Activated CD4-positive, alpha-beta T cell treated with anti-CD3 and anti-CD28 coated beads for 48 hours (primary cell): ENCODE measurements at regions not wholly inside any gene's neighbourhood (a gene's known extent, or its start where the extent isn't known, plus 50 kb on each side); places are given as distances from the start of the nearest gene placed in this dataset.

ENCODE experiments used
- DNase-seq: peaks from one replicate; pipeline ENCODE4 v3.0.0-alpha.2; 2020

DNA sequence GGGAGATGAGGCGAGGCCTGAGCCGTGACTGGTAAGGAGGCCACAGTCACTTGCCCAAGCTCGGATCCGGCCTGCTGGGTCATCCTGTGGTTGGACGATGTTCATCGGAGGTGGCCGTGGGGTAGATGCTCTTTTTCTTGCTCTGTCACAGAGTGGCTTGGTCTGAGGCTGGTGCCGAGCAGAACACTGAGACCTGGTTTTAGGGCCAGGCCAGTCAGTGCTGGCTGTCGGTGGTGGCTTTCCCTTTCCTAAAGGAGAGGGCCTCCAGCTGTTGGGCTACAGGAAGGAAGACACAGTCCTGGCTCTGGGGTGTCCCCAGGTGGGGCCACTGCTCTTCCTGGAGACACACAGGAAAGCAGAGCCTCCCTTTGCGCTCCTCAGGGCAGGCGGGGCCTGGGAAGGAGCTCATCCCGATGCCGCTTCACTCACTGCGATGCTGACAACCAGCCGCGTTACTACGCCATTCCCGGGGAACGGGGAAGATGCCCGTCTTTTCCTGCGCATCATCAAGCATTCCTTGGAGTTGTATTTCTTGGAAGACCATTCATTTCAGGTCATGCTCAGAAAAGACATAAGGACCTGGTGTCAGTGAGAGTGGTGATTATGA is 254.8 kb upstream of the IRX4 start:
- no peak for DNase-seq

DNA sequence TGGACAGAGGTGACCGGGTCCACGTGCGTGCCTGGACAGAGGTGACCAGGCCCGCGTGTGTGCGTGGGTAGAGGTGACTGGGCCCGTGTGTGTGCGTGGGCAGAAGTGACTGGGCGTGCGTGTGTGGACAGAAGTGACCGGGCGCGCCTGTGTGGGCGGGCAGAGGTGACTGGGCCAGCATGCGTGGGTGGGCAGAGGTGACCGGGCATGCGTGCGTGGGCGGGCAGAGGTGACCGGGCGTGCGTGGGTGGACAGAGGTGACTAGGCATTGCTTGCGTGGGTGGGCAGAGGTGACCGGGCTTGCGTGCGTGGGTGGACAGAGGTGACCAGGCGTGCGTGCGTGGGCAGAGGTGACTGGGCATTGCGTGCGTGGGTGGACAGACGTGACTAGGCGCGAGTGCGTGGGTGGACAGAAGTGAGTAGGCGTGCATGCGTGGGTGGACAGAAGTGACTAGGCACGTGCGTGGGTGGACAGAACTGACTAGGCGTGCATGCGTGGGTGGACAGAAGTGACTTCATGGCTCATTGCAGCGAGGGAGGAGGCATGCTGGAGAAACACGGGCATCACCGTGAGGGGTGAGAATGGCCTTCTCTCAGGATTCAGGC is 254.1 kb upstream of the IRX4 start:
- peak; percentile 15 for DNase-seq

DNA sequence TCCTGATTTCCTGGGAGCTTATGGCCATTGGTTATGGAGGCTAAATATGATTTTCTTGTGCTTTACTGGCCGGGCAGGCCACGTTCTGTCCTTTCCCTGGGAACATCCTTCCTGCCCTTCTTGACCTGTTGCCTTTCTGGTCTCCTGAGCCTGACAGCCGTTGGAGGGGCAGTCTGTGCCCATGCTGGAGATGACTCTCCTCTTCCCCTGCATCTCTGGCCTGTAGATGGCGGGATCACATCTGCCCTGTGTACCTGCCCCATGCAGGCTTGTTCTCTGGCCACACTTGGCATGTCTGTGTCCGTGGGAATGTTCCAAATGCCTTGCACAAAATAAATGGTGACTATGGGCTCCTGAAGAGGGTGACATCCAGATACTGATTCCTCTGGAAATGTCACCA is 253.1 kb upstream of the IRX4 start:
- DNase-seq = no peak

DNA sequence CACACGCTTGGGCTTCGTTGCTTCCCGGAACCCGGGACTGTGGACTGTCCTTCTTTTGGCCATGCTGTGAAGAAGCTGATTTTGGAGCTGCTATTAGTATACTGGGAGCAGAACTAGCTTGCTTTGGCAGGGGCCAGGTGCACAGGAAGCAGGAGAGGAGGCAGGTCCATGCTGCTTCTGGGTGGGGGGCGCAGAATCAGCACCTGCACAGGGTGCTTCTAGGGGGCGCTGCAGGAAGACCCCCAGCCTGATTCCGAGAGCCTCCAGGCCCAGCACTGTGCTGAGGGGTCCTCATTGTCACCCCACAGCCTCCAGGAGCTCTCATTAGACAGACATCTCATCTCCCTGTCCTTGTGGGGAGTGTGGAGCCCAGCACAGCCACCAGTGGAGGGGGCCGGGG is 252.6 kb upstream of the IRX4 start:
- no peak for DNase-seq

DNA sequence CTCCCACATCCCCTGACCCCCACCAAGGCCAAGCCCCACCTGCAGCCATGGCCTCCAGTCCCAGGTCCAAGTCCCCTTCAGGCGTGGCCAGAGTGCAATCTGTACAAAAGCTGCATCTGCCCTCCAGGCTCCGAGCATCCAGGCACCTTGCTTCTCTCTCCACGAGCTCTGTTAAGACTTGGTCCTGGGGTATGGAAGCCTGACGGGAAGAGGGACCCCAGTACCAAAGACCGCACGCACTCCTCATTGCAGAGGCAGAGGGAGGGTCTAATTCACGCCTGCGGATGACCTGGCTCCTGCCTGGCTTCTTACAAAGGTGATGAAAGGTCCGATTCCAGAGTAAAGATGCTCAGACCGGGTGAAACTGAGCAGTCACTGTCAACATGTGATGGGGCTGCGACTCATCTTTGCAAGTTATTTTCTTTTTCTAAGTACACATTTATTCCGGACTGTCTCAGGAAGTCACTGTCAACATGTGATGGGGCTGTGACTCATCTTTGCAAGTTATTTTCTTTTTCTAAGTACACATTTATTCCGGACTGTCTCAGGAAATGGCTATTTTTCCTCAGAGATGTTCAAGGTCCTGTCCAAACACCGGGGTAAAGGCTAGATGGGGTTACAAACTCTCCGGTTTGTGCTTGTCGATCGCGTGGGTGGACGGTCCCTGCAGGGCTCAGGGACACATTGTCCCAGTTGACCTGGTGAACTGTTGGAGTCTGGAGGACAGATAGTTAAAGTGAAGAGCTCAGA is 252.0 kb upstream of the IRX4 start:
- DNase-seq = no peak

DNA sequence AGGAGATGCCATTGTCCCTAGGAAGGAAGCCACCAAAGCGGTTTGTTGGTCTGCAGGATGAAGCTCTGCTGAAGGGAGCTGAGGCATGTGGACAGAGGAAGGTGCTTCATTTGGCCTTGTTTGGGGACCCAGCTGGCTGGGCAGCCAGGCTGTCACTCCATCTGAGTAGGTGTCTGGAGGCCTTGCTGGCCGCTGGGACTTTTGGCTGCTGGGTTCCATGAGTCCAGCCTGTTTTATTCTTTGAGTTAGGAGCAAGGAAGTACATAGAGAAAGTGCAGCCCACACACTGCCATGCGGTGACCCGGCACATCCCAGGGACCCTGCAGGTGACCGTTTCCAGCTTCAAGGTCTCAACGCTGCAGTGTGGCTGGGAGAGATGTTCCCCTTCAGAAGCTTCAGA is 251.2 kb upstream of the IRX4 start:
- no peak for DNase-seq

DNA sequence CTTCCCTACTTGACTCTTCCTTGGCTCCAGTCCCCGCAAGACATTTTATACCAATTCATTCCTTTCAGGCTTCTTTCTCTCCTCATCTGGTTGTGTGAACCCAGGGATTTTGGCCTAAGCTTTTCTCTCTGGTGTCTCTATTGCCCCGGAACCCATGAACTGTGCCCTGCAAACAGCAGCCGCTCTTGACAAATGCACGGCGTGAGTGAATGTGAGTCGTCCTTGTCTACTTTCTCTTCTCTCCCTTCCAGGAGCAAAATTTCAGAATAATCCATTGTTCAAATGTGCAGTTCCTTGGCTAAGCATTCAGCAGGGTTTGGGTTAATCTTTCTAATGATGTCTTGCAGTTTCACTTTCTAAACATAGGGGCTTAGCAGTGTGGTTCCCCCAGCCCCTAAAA is 250.4 kb upstream of the IRX4 start:
- DNase-seq = no peak

DNA sequence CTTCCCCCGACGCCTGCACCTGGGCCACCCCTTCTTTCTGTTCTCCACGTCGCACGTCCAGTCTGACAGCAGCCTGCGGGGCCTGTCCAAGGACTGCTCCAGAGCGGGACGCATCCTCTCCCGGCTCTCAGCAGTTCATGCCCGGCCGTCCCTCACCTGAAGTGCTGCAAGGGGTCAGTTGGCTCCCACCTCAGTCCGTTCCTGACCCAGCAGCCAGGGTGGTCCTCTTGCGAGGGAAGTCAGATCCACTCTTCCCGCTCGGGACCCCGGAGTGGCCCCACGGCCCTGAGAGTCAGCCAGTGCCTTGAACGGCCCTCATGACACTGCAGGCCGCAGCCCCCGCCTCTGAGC is 249.7 kb upstream of the IRX4 start:
- DNase-seq = no peak

DNA sequence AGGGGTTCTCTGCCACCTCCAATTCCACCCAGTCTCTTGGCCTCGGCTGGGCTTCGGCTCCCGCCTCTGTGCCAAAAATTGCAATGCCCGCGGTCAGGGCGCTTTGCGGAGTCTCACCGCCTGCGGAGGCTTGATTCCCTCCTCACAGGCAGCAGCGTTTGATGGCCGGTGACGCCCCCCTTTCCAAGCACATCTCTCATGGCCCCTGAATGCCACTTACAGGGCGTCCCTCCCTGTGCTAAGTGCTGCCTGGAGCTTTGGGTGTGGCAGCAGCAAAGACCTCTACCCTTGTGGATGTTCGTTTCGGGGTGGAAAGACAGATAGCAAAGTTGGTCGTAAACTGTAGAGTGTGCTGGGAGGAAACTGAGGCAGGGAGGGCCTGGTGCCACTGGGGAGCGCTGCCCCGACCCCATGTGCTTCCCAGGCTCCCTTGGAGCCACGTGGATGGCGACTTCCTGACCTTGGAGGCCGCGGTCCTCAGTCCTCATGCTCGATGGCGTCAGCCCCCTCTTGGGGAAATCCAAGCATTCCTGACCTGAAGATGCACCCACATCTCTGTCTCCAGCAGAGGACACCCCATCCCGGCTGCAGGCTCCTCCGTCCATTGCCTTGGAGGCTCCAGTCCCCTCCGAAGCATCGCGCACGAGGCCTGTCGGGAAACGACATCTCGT is 249.2 kb upstream of the IRX4 start:
- no peak for DNase-seq

DNA sequence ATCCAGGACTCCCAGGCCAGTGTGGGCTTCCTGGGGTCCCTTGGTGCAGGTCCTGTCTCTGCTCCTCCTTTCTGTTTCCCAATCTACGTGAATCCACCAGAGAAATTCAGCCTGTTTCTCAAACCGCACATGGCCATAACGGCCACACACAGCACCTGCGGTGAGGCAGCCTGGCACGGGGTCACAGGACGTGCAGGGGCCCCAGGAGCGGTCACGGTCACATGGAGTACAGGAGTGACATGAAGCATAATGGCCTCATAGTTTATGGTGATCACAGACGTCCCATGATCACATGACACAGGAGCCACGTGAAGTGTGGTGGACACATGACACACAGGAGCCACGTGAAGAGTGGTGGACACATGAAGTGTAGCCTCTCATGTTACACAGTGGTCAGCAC is 248.5 kb upstream of the IRX4 start:
- DNase-seq = no peak

DNA sequence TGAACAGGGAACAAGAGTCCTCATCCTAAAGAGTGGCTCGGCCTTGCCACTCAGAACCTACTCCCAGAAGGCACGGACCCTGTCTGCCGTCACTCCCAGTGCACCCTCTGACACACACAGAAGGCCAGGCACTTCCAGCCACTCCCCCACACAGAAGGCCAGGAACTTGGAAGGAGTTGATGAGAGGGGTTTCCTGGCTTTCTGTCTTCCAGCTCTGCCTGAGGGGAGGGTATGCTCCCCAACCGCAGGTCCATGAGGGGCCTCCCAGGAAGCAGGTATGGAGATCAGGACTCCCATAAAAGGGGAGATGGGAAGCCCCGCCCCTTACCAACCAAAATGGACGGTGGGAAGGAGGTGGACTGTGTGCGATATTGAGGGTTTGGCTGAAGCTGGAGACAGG is 247.6 kb upstream of the IRX4 start:
- DNase-seq = no peak

DNA sequence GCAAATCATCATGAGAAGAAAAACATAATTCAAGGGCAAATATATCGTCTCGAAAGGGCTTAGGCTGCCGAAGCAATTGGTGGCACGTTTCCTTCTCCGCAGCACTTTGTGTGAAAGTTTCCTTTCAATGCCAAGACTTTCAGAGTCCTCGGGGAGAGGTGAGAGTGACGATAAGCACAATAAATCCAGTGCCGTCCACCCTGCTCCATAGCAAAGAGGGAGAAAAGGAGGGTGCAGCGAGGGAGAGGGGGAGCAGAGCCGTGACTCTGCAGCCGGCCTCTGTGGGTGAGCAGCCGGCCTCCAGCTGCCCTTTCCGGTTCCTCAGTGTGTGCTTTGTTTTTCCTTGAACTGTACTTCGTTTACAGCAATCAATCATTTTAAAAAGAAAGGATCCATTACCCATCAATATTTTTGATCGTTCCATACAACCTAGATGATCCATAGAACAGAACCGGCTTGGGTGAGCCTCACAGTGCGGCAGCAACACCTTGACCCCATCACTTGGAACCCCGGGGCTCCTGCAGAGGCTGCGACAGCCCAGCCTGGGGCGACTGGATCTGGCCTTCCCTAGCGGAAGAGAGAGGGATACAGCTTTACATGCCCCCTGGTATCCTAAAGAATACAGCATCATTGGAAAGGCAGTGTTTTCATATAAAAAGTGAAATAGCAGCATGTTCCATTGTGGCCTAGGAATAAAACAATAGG is 247.0 kb upstream of the IRX4 start:
- no peak for DNase-seq

DNA sequence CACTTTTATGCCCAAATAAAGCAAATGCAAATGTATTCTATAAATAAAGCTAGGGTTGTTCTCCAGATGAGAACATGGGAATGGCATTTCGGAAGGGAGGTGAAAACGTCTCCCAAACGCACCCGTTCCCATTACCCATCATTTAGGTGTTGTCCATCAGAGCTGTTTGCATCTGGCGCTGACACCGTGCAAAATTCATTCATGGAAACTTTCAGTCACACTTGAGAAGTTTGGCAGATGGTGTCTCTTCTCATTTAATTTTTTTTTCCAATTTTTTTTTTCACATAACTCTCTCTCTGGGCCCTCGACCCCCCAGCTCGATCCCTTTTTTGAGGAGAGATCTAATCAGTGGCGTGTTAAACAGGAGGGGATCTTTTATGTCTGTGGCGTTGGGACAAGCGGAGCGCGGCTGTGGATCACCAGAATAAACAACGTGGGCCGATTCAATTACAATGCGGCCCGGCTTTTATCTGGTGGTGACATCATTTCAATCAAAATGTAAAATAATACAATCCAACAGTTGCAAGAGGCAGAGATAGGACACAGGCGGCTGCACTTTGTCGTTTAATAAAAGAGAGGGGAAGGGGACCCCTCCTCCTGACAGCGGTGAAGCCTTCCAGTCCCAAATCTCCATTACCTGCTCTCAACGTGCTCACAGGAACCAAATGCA is 246.1 kb upstream of the IRX4 start:
- no peak for DNase-seq

DNA sequence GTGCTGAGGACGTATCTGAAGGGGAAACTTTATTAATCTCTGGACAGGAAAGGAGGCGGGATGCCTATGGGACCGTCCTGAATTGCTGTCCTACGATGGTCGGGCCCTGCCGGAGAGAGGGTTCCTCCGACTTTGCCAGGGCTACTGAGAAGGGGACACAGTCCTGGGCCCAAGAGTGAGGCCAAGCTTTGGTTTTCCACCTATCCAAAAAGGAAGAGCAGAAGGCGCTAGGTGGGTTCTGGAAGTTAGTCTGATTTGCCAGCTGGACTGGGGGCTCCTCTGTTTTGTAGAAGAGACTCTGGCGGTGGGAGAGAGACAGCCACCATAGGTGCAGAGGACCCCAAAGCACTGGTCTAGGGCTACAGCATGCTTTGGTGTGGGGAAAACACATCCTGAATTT is 243.8 kb upstream of the IRX4 start:
- no peak for DNase-seq

DNA sequence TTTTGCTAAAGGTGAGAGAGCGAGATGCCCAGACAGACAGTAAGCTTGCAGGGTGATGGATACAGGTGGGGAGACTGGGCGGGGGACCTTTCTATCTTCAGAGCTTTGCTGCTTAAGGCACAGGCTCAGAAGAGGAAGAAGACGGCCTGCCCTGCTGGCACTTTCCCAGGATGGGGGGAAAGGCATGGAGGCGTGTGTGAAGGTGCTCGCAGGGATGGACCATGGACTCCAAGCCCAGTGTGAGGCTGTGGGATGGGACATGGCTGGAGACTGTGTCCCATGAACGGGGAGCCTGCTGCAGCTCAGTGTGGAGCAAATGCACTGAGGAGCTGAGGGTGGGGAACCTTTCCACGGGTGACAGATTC is 243.2 kb upstream of the IRX4 start:
- no peak for DNase-seq

DNA sequence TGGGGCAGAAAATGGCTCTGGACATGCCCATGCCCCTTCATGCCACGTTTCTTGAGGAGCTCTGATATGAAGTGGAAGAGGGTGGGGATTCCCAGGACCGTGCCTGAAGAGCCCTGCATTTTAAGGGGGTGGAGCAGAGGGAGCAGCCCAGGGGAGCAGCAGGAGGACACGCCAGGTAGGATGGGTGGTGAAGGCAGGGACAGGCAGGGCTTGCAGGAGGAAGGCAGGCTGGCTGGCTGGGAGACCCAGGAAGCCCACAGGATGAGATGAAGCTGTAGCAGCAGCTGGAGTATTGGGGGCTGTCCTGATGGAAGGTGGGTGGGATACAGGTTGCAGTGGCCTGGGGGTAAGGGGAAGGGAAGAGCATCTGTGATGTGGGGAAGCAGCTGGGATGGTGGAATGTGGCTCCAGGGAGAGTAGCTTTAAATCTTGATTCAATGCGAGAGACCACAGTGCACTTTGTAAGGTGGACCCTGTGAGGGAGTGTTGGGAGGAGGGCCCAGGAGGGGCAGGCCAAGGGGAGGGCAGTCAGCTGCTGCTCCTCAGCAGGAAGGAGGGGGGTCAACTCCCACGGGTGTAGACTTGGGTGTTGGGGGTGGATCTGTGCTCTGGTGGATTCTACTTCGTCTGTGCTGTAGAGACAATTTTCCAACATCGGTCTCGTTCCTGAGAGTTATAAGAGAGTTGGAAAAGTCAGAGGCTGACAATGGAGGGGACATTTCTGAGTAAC is 242.6 kb upstream of the IRX4 start:
- no peak for DNase-seq

DNA sequence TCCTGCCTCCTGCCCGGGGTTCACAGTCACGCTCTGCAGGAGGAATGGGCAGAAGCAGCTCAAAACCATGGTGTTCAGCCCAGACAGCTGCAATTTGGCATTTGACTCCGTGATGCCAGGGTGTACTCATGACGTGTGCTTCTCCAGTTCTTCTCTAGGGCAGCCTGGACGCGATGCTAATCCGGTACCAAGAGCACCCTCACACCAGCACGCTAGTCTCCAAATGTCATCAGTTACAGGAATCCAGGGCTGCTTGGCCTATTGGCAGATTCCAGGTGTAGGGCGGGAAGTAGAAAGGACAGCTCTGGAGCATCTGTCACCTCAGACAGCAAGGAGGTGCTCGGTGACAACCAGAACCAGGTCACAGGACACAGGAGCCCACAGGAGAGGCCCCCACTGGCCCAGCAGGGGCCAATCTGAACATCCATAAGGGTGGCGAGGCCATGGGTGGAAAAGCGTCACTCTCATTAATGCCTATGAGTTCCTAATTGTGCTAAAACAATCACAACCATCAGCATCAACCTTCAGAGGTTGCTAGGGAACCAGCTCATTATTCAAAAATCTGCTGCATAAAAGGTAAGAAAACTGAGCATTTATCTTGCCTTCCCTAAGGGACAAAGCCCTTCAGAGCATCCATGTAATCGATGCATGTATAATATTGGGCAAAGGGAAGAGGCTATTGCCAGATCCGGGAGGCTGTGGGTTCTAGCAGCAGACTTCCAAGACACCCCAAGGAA is 241.9 kb upstream of the IRX4 start:
- DNase-seq = no peak

DNA sequence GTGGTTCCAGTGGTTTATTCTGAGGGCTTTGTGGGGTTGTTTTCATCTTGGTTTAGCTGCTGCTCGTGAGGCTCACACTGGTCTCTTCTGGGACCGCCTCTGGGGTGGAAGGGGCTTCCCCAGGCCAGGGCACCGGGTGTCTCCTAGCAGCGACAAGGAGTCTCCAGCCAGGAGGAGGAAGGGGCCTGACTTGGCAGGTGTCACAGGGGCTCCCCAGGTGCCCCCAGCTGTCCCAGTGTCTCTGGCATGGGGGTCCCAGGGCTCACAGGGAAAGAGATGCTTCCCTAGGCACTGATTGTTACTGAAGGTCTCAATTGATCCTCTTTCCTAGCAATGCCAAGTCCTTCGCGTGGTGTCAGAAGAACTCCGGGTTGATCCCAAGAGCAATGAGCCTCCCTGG is 241.1 kb upstream of the IRX4 start:
- no peak for DNase-seq

DNA sequence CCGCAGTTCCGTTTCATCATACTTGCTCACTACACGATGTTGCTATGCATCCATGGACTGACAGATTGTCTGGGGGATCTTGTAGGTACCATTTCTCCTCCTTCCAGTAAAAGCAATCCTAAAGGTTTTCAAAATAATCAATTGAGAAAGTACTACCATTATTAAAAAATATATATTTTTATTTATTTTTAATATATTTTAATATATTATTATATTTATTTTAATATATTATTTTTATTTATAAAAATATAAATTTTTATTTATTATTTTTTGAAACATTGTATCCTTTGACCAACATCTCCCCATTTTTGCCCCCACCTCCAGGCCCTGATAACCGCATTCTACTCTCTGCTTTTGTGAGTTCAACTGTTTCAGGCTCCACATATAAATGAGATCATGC is 237.6 kb upstream of the IRX4 start:
- no peak for DNase-seq

DNA sequence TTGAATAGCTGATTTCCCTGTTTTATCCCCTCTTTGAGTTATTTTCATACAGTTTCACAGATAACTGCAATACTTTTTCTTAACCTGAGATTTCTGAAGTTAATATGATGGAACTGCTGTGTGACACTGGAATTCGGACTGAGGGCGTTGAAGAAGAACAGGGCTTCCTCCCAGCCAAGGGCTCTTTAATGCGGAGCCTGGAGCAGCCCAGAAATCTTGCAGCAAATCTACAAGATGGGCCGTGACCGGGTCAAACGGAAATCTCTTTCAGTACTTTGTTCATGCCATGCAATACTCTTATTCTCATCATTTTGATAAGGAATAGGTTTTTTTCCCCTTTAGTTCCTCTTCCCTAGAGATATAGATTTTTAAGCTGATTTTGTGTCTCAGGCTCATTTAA is 236.8 kb upstream of the IRX4 start:
- no peak for DNase-seq

DNA sequence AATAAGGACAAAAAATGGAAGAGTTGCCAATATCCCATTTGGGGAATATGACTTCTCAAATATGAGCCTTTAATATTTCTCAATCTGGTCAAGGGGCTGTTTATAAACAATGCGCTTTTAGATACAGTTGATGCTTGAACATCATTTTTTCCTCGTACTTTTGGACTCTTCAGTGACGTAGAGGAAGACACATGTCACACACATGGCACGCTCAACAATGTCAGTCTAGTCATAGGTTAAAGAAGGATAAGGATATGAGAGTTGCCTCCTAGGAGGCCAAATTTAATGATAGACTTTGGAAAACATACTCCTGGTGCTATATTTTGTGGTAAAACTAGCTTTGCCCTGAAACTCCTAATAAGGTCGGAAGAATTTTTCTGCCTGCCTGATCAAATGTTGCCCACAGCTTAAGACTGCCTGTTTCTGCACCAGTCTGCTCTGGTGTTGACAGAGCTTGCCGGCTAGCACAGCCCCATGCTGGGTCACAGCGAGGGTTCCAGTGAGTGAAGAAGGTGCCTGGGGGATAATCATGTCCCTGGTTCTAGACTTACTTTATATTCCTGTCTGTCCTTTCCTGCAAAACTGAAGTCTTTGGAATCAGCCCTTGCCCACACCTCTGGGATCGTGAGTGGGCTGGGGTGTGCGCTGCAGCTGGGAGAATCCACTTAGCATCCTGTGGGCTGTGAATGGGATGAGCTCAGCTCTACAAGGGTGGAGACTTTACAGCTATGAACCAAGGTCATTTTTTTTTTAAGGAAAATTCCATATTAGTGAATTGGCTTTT is 230.8 kb upstream of the IRX4 start:
- no peak for DNase-seq
